HG02642 (cell line): ENCODE measurements at regions not wholly inside any gene's neighbourhood (a gene's known extent, or its start where the extent isn't known, plus 50 kb on each side); places are given as distances from the start of the nearest gene placed in this dataset.
A peak's percentile ranks its signal among the peaks of the same experiment; 100 is the strongest.
"Not testable (repeated sequence)": the region's sequence is repeated elsewhere in the genome, so short reads cannot be mapped to it uniquely, and the experiment has no call there.

Experiments
- ATAC-seq: cut with Tn5 transposase; IDR thresholded peaks from one replicate; pipeline ENCODE4 v1.9.1; 2021; ENCODE audit warnings: mild to moderate bottlenecking; ENCODE audit not compliant: unreplicated experiment, poor library complexity

DNA sequence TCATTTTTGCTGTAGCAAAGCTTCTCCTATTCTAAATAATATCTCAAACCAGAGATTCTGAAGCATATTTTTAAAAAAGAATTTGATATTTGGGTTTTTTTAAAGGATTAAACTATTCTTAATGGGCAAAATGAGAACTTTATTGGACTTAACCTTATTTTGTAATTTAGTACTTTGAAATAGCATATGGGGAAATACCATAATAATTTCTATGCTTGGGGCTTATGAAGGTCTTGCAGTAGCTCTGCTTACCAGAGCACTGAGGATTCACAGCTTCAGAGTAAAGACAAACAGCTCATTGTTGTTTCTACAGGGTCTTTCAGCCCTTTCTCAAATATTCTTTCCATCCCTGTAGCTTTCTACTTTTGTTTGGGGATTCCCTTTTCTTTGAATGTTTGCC is 111.2 kb upstream of the ZNF648 start:
- ATAC-seq: no peak

GRCh38 chr1:182170891-182171461 is 109.5 kb upstream of the ZNF648 start:
- no peak for ATAC-seq

DNA sequence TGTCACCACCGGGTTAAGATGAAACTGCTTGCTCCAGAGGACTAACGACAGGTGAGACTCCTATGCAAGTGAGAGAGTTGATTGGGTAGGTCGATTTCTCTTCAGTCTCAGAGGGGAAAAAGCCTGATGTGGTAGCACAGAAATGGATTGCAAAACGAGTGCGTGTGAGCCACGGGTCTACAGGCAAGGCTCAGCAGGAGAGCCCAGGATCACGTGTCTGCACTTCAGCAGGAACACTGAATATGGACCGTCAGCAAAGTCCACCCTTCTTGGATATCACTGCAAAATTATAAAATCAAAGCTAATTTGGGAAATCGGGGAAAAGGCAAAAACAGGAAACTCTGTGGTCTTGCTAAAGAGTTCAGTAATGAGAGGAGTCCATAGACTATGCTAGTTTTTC is 107.7 kb upstream of the ZNF648 start:
- ATAC-seq: no peak

- no peak for ATAC-seq
These were observed 105.2 kb upstream of the ZNF648 start for GRCh38 chr1:182166750-182167149.

DNA sequence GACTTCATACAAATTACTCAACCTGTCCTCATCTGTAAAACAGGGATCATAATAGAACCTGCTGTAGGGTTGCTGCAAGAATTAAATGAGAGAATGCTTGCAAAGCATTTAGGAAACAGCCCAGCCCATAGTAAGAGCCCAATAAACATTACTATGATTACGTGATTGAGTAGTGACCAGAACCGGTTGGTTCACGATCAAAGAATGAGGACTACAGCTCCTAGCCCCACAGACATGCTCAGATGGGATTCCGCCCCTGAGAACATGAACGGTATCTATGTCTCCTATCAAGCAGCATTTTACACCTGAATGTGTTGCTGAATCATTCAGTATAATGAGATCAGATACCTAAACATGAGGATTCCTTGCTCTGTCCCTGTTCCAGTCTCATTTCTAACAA is 104.8 kb upstream of the ZNF648 start:
- ATAC-seq: no peak

GRCh38 chr1:182164273-182164672 is 102.8 kb upstream of the ZNF648 start:
- no peak for ATAC-seq

- ATAC-seq: no peak
These were observed 102.3 kb upstream of the ZNF648 start for GRCh38 chr1:182163821-182164223.

DNA sequence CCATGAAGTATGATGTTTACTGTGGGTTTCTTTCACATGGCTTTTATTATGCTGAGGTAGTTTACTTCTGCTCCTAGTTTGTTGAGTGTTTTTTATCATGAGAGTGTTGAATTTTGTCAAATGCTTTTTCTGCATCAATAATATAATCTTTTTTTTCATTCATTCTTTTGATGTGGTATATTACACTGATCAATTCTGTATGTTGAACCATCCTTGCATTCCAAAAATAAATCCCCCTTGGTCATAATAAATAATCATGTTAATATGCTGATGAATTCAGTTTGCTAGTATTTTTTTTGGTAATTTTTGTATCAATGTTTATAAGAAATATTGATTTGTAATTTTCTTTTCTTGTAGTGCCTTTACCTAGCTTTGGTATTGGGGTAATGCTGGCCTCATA is 97.9 kb upstream of the ZNF648 start:
- no peak for ATAC-seq

DNA sequence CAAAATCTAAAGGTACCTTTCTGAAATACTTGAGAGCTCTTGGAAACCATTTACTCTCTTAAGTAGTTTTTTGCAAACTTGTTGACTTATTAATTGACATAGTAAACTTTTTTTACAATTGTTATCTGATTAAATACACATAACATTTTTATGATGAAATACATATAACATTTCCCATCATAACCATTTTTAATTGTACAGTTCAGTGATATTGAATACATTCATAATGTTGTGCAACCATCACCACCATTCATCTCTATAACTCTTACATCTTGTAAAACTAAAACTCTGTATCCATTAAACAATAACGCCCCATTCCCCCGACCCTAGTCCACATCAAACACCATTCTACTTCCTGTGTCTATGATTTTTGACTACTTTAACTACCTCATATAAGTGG is 95.7 kb upstream of the ZNF648 start:
- no peak for ATAC-seq

DNA sequence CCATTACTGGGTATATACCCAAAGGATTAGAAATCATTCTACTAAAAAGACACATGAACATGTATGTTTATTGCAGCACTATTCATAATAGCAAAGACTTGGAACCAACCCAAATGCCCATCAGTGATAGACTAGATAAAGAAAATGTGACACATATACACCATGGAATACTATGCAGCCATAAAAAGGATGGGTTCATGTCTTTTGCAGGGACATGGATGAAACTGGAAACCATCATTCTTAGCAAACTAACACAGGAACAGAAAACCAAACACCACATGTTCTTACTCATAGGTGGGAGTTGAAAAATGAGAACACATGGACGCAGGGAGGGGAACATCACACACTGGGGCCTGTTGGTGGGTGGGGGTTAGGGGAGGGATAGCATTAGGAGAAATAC is 92.9 kb upstream of the ZNF648 start:
- ATAC-seq: not testable (repeated sequence)

GRCh38 chr1:182149411-182149965 is 88.0 kb upstream of the ZNF648 start:
- ATAC-seq: no peak

GRCh38 chr1:182147951-182148350 is 86.4 kb upstream of the ZNF648 start:
- ATAC-seq: no peak

DNA sequence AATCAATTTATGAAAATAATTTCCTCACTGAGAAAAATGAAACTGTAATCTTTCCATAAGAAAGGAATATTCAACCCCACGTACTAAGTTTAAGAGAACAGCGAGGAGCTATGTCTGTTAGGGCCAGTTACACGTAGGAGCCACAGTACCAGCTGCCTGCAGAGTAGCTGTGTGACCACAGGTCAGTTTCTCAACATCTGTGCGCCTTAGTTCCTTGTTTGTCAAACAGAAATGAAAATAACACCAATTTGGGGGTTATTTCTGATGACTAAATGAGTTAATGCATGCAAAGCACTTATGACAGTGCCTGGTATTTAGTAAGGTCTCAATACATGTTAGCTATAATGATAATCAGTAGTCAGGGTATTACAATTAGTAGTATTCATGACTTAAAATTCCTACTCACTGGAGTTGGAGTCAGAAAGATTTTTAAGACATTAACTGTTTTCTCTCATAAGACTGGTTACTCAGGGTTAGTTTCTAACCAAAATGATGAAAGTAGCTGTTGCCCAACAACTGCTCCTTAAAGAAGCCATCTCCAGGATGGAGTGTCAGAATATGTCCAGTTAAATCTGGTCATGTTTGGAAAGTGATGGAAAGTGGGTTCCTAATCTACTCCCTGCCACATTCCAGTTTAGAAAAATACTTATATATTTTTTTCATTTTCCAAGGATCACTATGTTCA is 85.8 kb upstream of the ZNF648 start:
- ATAC-seq: peak; percentile 88

DNA sequence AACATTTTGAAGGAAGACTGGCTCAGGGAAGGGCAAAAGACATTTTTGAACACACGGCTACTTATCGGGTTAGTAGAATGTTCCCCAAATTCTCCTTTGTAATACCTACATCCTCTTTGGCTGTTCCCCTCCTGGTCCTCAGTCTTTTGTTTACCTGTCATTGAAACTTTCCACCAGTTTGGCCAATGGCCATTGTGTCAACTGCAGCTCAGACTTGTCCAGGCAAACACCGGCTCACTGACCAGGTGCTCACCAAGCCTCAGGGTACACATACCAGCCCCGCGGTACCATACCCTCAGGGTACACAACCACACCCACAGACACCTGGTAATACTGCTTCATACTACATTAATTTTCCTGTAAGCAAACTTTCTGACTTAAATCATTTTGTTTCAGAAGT is 84.8 kb upstream of the ZNF648 start:
- ATAC-seq: no peak

- ATAC-seq: no peak
These were observed 83.9 kb upstream of the ZNF648 start for GRCh38 chr1:182145441-182145840.

GRCh38 chr1:182144646-182145030 is 83.1 kb upstream of the ZNF648 start:
- ATAC-seq: no peak

DNA sequence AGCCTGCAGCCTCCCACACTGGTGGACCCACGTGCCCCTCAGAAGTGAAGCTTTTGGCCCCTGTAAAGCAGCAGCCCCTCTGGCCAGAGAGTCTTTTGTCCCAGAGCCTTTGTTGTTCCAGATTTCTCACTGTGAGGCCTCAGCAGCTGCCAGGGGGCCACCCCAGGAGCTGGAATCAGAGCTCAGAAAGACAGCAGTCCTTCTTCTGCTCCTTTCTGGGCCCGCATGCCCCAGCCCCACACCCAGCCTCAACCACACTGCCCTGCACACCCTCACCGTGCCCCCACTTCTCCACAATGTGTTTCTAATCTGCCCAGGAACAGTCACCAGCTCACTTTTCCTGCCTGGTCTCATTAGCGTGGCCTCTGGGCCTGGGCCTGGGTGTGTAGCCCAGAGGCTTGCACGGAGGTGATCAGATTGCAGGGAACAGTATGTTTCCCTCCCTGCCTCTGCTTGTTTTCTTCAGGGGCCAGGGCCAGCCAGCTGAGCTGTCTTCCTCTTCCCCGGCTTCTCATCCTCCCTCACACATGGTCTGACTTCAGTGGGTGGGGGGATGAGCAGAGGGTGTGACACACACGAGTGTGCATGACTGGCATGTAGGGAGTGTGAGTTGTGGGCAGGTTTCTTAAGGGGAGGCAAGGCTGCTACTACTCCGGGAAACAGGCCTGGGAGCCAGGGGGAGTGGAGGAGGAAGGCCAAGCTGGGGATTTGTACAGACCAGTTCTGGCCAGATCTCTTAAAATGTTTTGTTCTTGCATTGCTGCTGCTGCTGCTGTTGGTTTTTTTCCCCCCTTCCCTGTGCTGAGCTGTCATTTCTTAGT is 82.5 kb upstream of the ZNF648 start:
- no peak for ATAC-seq

GRCh38 chr1:182143154-182143657 is 81.7 kb upstream of the ZNF648 start:
- ATAC-seq: peak; percentile 45

DNA sequence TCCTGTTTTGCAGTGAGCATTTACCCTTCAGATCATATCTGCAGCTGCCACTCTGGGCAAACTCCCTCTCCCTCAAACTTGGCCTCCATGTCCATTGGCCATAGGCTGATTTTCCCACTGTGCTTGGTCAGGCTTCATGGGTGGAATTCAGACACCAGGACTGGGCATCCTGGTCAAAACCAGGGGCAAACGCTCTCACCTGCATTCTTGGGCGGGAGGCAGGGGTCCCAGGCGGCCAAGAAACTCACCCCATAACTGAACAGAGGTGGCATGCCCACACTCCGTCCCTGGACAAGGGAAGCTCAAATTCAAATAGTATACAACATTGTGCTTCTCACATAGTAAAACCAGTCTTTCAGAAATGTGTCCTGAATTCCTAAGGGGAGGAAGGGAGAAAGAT is 81.1 kb upstream of the ZNF648 start:
- ATAC-seq: no peak

- no peak for ATAC-seq
These were observed 79.5 kb upstream of the ZNF648 start for GRCh38 chr1:182141040-182141439.

GRCh38 chr1:182139496-182139895 is 78.0 kb upstream of the ZNF648 start:
- no peak for ATAC-seq
